ENCODE measurements at regions not wholly inside any gene's neighbourhood (a gene's known extent, or its start where the extent isn't known, plus 50 kb on each side); places are given as distances from the start of the nearest gene placed in this dataset.
"Not testable (repeated sequence)": the region's sequence is repeated elsewhere in the genome, so short reads cannot be mapped to it uniquely, and the experiment has no call there.

DNA sequence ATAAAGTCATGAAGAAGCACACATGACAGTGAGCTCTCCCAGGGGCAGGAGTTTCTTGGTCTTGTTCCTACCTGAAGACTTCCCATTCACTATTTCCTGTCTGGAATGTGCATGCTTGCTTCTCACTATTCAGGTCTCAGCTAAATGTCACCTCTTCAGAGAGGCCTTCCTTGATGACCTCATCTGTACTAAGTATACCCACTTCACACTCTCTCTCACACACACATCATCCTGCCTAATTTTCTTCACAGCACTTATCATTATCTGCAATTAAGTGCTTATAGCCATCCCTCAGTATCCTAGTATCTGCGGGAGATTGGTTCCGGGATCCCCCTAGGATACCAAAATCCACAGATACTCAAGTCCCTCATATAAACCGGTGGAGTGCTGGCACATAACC lies 146.4 kb upstream of the IVNS1ABP start:
- H3K4me3 ChIP-seq (ENCODE audit: low read length) = no peak overlapping the region
- no peak for DNase-seq (ENCODE audit: low read depth)
- TF ChIP-seq, protein P1, sequence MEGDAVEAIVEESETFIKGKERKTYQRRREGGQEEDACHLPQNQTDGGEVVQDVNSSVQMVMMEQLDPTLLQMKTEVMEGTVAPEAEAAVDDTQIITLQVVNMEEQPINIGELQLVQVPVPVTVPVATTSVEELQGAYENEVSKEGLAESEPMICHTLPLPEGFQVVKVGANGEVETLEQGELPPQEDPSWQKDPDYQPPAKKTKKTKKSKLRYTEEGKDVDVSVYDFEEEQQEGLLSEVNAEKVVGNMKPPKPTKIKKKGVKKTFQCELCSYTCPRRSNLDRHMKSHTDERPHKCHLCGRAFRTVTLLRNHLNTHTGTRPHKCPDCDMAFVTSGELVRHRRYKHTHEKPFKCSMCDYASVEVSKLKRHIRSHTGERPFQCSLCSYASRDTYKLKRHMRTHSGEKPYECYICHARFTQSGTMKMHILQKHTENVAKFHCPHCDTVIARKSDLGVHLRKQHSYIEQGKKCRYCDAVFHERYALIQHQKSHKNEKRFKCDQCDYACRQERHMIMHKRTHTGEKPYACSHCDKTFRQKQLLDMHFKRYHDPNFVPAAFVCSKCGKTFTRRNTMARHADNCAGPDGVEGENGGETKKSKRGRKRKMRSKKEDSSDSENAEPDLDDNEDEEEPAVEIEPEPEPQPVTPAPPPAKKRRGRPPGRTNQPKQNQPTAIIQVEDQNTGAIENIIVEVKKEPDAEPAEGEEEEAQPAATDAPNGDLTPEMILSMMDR (conservative IDR thresholded peaks at IDR 0.05; ENCODE audit: low read depth, low read length) = no peak

DNA sequence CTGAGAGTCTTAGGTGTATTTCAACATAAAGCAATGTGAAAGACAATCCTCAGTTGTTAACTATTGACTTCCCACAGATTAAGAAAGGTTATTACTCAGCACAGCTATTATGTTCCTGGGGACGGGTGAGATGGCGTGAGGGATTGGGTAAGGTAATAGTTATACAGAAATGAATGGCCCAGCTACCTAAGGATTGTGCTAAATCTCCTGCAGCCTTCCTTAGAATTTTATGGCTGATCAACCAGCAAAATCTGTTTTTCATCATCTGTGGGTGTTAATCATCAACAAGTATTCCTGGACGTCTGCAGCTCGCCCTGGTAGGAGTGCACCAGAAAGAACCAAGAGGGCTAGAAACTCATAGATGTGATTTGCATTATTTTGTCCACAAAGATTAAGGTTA lies 146.0 kb upstream of the IVNS1ABP start:
- DNase-seq (ENCODE audit: low read depth) = no peak
- no peak overlapping the region for H3K4me3 ChIP-seq (ENCODE audit: low read length)
- TF ChIP-seq, protein P1 (conservative IDR thresholded peaks at IDR 0.05; ENCODE audit: low read depth, low read length) = no peak

DNA sequence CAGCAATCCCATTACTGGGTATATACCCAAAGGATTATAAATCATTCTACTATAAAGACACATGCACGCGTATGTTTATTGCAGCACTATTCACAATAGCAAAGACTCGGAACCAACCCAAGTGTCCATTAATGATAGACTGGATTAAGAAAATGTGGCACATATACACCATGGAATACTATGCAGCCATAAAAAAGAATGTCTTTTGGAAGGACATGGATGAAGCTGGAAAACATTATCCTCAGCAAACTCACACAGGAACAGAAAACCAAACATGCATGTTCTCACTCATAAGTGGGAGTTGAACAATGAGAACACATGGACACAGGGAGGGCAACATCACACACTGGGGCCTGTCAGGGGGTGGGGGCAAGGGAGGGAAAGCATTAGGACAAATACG lies 143.7 kb upstream of the IVNS1ABP start:
- not testable (repeated sequence) for H3K4me3 ChIP-seq (ENCODE audit: low read length); DNase-seq (ENCODE audit: low read depth)

DNA sequence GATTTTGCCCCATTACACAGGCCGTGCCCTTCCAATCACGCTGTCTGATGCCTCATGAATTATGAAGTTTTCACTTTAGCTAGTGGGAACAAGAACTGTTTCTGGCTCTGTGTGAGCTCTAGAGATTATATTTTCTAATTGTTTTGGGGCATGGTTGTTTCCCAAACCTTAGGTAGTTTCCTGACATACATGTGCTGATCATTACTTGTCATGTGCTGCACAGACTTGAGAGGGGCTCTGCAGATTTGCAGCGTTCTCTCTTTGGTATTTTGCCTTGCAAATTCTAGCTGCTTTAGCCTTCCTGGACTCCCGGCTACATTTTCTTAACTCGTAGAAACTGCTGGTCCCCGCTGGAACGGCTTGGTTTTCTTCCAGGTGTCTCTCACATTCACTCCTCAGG lies 142.1 kb upstream of the IVNS1ABP start:
- DNase-seq (ENCODE audit: low read depth) = no peak
- TF ChIP-seq, protein P1 (conservative IDR thresholded peaks at IDR 0.05; ENCODE audit: low read depth, low read length) = no peak
- no peak overlapping the region for H3K4me3 ChIP-seq (ENCODE audit: low read length)

DNA sequence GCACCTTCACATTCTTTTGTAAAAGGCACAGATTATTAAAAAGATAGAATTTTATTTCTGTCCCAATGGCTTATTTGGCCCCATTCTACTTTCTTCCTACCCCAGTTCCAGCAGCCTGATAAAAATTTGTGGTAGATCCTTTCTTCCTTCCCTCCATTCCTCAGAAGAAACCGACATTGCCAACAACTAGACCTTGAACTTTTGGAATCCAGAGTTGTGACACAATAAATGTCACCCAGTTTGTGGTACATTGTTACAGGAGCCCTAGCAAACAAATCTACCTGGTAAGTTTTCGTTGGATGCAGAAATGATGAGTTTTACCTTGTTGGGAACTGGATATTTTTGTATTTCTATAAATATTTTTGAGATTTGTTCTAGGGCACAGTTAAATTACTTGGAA lies 141.6 kb upstream of the IVNS1ABP start:
- TF ChIP-seq, protein P1 (conservative IDR thresholded peaks at IDR 0.05; ENCODE audit: low read depth, low read length) = no peak
- H3K4me3 ChIP-seq (ENCODE audit: low read length) = no peak overlapping the region
- DNase-seq (ENCODE audit: low read depth) = no peak

DNA sequence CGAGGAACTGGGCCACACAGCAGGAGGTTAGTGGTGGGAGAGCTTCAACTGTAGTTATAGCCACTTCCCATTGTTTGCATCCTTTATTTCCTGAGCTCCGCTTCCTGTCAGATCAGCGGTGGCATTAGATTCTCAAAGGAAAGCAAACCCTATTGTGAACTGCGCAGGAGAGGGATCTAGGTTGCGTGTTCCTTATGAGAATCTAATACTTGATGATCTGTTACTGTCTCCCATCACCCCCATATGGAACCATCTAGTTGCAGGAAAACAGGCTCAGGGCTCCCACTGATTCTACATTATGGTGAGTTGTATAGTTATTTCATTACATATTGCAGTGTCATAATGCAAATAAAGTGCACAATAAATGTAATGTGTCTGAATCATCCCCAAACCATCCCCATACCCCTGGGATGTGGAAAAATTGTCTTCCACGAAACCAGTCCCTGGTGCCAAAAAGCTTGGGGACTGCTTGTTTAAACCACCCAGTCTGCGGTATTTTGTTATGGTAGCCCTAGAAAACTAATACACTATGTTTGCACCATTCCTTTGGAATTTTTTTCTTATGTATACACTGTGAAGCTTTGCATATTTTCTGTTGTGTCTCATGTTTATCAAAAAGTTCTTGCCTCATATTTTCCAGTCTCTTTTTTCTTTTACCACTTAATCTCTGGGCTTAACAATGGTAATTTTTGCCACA lies 136.6 kb upstream of the IVNS1ABP start:
- TF ChIP-seq, protein P1 (conservative IDR thresholded peaks at IDR 0.05; ENCODE audit: low read depth, low read length) = no peak
- no peak for DNase-seq (ENCODE audit: low read depth)
- H3K4me3 ChIP-seq (ENCODE audit: low read length) = no peak overlapping the region

DNA sequence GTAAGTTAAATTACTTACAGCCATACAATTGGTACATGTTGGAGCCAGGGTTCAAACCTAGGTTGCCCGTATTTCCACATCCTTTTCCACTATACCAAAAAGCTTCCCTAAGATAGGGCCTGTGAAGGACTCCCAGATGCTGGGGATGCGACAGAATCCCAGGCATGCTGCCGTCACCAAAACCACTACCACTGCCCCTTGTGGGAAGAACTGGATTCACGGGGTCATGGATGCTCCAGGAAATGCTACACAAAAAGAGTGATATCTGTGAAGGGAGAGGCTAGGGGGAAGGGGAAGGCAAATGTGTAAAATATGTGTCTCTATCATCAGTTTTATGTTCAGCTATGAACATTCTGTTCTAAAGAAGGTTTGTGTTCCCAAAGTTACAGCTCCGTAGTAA lies 133.9 kb upstream of the IVNS1ABP start:
- no peak for DNase-seq (ENCODE audit: low read depth)
- TF ChIP-seq, protein P1 (conservative IDR thresholded peaks at IDR 0.05; ENCODE audit: low read depth, low read length) = no peak
- H3K4me3 ChIP-seq (ENCODE audit: low read length) = no peak overlapping the region
